B cell (primary cell): ENCODE measurements at regions not wholly inside any gene's neighbourhood (a gene's known extent, or its start where the extent isn't known, plus 50 kb on each side); places are given as distances from the start of the nearest gene placed in this dataset.

Experiments
- CTCF ChIP-seq: fragments of 200-600 bp; IDR thresholded peaks from one replicate; pipeline ENCODE4 v1.8.0; 2022; ENCODE audit warnings: antibody characterized with exemption, mild to moderate bottlenecking
- EZH2 ChIP-seq: IDR thresholded peaks from 2 replicates; pipeline ENCODE4 v1.6.1; 2012; ENCODE audit warnings: borderline replicate concordance, low read depth, mild to moderate bottlenecking, moderate library complexity, low read length; ENCODE audit not compliant: insufficient read depth, poor library complexity, severe bottlenecking

GRCh38 chr12:132416827-132417226 is 73.1 kb upstream of the FBRSL1 start:
- TF ChIP-seq CTCF (no peak), EZH2 (no peak)
